H9 (cell line): ENCODE measurements at regions not wholly inside any gene's neighbourhood (a gene's known extent, or its start where the extent isn't known, plus 50 kb on each side); places are given as distances from the start of the nearest gene placed in this dataset.

Experiments used
- DNase-seq: peaks from one replicate; pipeline ENCODE4 v3.0.0-alpha.2; 2017
- H2AFZ ChIP-seq: one replicate; pipeline ENCODE4 v1.6.1; 2013; ENCODE audit warnings: mild to moderate bottlenecking, low read length, control low read depth, moderate library complexity
- H2AK5ac ChIP-seq: 2 replicates; pipeline ENCODE4 v1.6.1; 2013; ENCODE audit warnings: low read length, control low read depth, mixed read lengths; ENCODE audit not compliant: insufficient read length
- H2BK120ac ChIP-seq: one replicate; pipeline ENCODE4 v1.6.1; 2013; ENCODE audit warnings: low read depth, mild to moderate bottlenecking, low read length, control low read depth, inconsistent platforms; ENCODE audit not compliant: poor library complexity, severe bottlenecking
- H2BK12ac ChIP-seq: 2 replicates; pipeline ENCODE4 v1.6.1; 2013; ENCODE audit warnings: low read length, control low read depth, mixed read lengths, low read depth; ENCODE audit not compliant: insufficient read length
- H2BK15ac ChIP-seq: 2 replicates; pipeline ENCODE4 v1.6.1; 2013; ENCODE audit warnings: low read depth, low read length, control low read depth
- H2BK20ac ChIP-seq: one replicate; pipeline ENCODE4 v1.6.1; 2013; ENCODE audit warnings: low read depth, mild to moderate bottlenecking, low read length, control low read depth, inconsistent platforms; ENCODE audit not compliant: poor library complexity, severe bottlenecking
- H2BK5ac ChIP-seq: 2 replicates; pipeline ENCODE4 v1.6.1; 2013; ENCODE audit warnings: low read length, control low read depth, mixed read lengths; ENCODE audit not compliant: insufficient read length
- H3K14ac ChIP-seq: 2 replicates; pipeline ENCODE4 v1.6.1; 2013; ENCODE audit warnings: low read length, control low read depth; ENCODE audit not compliant: insufficient read depth
- H3K18ac ChIP-seq: 2 replicates; pipeline ENCODE4 v1.6.1; 2013; ENCODE audit warnings: low read depth, mild to moderate bottlenecking, mixed read lengths, low read length, control low read depth; ENCODE audit not compliant: insufficient read length
- H3K23ac ChIP-seq: 2 replicates; pipeline ENCODE4 v1.6.1; 2013; ENCODE audit warnings: low read length, control low read depth, mixed read lengths, low read depth; ENCODE audit not compliant: insufficient read length
- H3K23me2 ChIP-seq: 2 replicates; pipeline ENCODE4 v1.6.1; 2013; ENCODE audit warnings: low read depth, mild to moderate bottlenecking, mixed read lengths, low read length, control low read depth; ENCODE audit not compliant: insufficient read length, poor library complexity, severe bottlenecking
- H3K27ac ChIP-seq: 2 replicates; pipeline ENCODE4 v1.5.1; 2013; ENCODE audit warnings: low read length, control low read depth, mixed read lengths, low read depth; ENCODE audit not compliant: insufficient read length
- H3K27me3 ChIP-seq: 2 replicates; pipeline ENCODE4 v1.6.1; 2013; ENCODE audit warnings: low read length, control low read depth, inconsistent platforms; ENCODE audit not compliant: insufficient read depth
- H3K4ac ChIP-seq: 2 replicates; pipeline ENCODE4 v1.6.1; 2013; ENCODE audit warnings: low read depth, mild to moderate bottlenecking, control low read depth, inconsistent platforms, low read length, moderate library complexity
- H3K4me1 ChIP-seq: 2 replicates; pipeline ENCODE4 v1.6.1; 2013; ENCODE audit warnings: low read length, control low read depth, inconsistent platforms; ENCODE audit not compliant: insufficient read depth
- H3K4me2 ChIP-seq: 2 replicates; pipeline ENCODE4 v1.6.1; 2013; ENCODE audit warnings: low read length, control low read depth, mixed read lengths; ENCODE audit not compliant: insufficient read length, insufficient read depth
- H3K56ac ChIP-seq: 2 replicates; pipeline ENCODE4 v1.6.1; 2013; ENCODE audit warnings: low read depth, mild to moderate bottlenecking, mixed read lengths, low read length, control low read depth; ENCODE audit not compliant: insufficient read length
- H3K79me1 ChIP-seq: 2 replicates; pipeline ENCODE4 v1.6.1; 2013; ENCODE audit warnings: low read depth, mild to moderate bottlenecking, moderate library complexity, low read length, control low read depth, inconsistent platforms; ENCODE audit not compliant: insufficient read depth, poor library complexity, severe bottlenecking
- H3K79me2 ChIP-seq: 2 replicates; pipeline ENCODE4 v1.6.1; 2013; ENCODE audit warnings: low read length, control low read depth, inconsistent platforms; ENCODE audit not compliant: insufficient read depth
- H3K9ac ChIP-seq: 2 replicates; pipeline ENCODE4 v1.6.1; 2013; ENCODE audit warnings: low read length, control low read depth, mixed read lengths; ENCODE audit not compliant: insufficient read length; ENCODE audit errors: extremely low read depth
- H3K9me3 ChIP-seq: one replicate; pipeline ENCODE4 v1.6.1; 2013; ENCODE audit warnings: low read depth, low read length, inconsistent platforms; ENCODE audit not compliant: control insufficient read depth
- H3T11ph ChIP-seq: one replicate; pipeline ENCODE4 v1.6.1; 2013; ENCODE audit warnings: mild to moderate bottlenecking, low read length, control low read depth, inconsistent platforms
- H4K20me1 ChIP-seq: one replicate; pipeline ENCODE4 v1.6.1; 2013; ENCODE audit not compliant: control insufficient read depth, insufficient read length, insufficient read depth
- H4K5ac ChIP-seq: 2 replicates; pipeline ENCODE4 v1.6.1; 2013; ENCODE audit warnings: low read depth, mild to moderate bottlenecking, mixed read lengths, low read length, control low read depth; ENCODE audit not compliant: insufficient read length
- H4K8ac ChIP-seq: replicated peaks from 2 replicates; pipeline ENCODE4 v1.6.1; 2013; ENCODE audit warnings: low read length, control low read depth, mixed read lengths, low read depth; ENCODE audit not compliant: insufficient read length
- H4K91ac ChIP-seq: 2 replicates; pipeline ENCODE4 v1.6.1; 2013; ENCODE audit warnings: low read depth, mild to moderate bottlenecking, moderate library complexity, mixed read lengths, low read length, control low read depth; ENCODE audit not compliant: insufficient read length
- H3K27ac Mint-ChIP-seq, 3 experiments: 2 replicates in 2 of 3; 3 replicates in 1 of 3; pipeline ENCODE4 v1.8.0; 2020 to 2021; ENCODE audit warnings: mixed read lengths in 3 of 3, mild to moderate bottlenecking in 1 of 3, moderate library complexity in 1 of 3
- H3K27me3 Mint-ChIP-seq: 2 replicates; pipeline ENCODE4 v1.8.0; 2021; ENCODE audit warnings: low read depth, mild to moderate bottlenecking, moderate library complexity, mixed read lengths
- H3K36me3 Mint-ChIP-seq, 3 experiments: 2 replicates in 2 of 3; 3 replicates in 1 of 3; pipeline ENCODE4 v1.8.0; 2020 to 2021; ENCODE audit warnings: low read depth in 3 of 3, mixed read lengths in 3 of 3; ENCODE audit not compliant: insufficient read depth in 1 of 3
- H3K4me1 Mint-ChIP-seq, 2 experiments: 2 replicates each; pipeline ENCODE4 v1.8.0; 2020; ENCODE audit warnings: mixed read lengths in 2 of 2
- H3K4me3 Mint-ChIP-seq, 2 experiments: 2 replicates in 1 of 2; 3 replicates in 1 of 2; pipeline ENCODE4 v1.8.0; 2020 to 2021; ENCODE audit warnings: mild to moderate bottlenecking in 2 of 2, mixed read lengths in 2 of 2, moderate library complexity in 1 of 2
- H3K9me3 Mint-ChIP-seq, 2 experiments: 2 replicates in 1 of 2; 3 replicates in 1 of 2; pipeline ENCODE4 v1.8.0; 2020; ENCODE audit warnings: mild to moderate bottlenecking in 2 of 2, mixed read lengths in 2 of 2, moderate library complexity in 1 of 2
- WGBS: extraction: QIAGEN DNeasy Blood & Tissue Kit; methylation state at CpG from one replicate; pipeline ENCODE4 v1.1.7; 2013; ENCODE audit warnings: missing lambda C conversion rate, low lambda C conversion rate, mixed read lengths; ENCODE audit not compliant: insufficient read length; ENCODE audit errors: extremely low coverage; 5-methylcytosine and 5-hydroxymethylcytosine counted together
- TF ChIP-seq, protein P1 (sequence below): fragments of 200-600 bp; sonication (generic); conservative IDR thresholded peaks from 3 replicates; pipeline ENCODE4 v1.8.0; 2021; ENCODE audit warnings: antibody characterized with exemption, mild to moderate bottlenecking

DNA sequence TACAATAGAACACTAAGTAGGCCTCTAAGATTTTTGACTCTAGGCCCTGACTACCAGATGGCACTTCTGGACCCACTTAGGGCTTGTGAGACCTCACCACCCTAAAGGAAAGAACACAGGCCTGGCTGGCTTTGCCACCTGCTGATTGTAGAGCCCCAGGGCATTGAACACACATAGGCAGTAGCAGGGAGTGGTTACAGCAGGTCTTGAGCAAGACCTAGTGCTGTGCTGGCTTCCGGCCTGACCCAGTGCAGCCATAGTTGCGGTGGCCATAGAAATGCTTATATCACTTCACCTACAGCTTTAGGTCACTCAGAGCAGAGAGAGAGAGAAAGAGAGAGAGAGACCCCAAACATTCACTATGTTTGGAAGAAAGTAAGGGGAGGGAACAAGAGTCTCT lies 223.2 kb downstream of the LRATD1 start:
- no peaks in the 10 kb centered on the region for H3K9me3 ChIP-seq
- no peak overlapping the region for H3K27ac ChIP-seq
- TF ChIP-seq, protein P1, sequence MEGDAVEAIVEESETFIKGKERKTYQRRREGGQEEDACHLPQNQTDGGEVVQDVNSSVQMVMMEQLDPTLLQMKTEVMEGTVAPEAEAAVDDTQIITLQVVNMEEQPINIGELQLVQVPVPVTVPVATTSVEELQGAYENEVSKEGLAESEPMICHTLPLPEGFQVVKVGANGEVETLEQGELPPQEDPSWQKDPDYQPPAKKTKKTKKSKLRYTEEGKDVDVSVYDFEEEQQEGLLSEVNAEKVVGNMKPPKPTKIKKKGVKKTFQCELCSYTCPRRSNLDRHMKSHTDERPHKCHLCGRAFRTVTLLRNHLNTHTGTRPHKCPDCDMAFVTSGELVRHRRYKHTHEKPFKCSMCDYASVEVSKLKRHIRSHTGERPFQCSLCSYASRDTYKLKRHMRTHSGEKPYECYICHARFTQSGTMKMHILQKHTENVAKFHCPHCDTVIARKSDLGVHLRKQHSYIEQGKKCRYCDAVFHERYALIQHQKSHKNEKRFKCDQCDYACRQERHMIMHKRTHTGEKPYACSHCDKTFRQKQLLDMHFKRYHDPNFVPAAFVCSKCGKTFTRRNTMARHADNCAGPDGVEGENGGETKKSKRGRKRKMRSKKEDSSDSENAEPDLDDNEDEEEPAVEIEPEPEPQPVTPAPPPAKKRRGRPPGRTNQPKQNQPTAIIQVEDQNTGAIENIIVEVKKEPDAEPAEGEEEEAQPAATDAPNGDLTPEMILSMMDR = no peak
- H4K20me1 ChIP-seq = no peaks in the 10 kb centered on the region
- Mint-ChIP-seq H3K9me3 (peaks cover 11 to 12% of the 10 kb centered on the region in 2 experiments), H3K4me3 (no peak overlapping the region), H3K36me3 (peaks cover 0 to 9% (median 0%) of the 10 kb centered on the region in 3 experiments; a peak in 3 of 7 replicates), H3K4me1 (peaks cover 0 to 4% of the 10 kb centered on the region in 2 experiments; a peak in 1 of 4 replicates), H3K27ac (no peak overlapping the region), H3K27me3 (no peaks in the 10 kb centered on the region)
- no peak overlapping the region for H3K4ac ChIP-seq
- H3K27me3 ChIP-seq = no peaks in the 10 kb centered on the region
- H4K8ac ChIP-seq = no peak overlapping the region
- no peak overlapping the region for H3K56ac ChIP-seq
- H3K9ac ChIP-seq = no peak overlapping the region
- no peak overlapping the region for H3K14ac ChIP-seq
- DNase-seq = no peak
- H2AK5ac ChIP-seq = no peak overlapping the region
- no peak overlapping the region for H3K18ac ChIP-seq
- H2BK5ac ChIP-seq = no peak overlapping the region
- no CpG with 5 or more reads among the region's 2 CpGs for WGBS
- H2BK15ac ChIP-seq = no peak overlapping the region
- no peaks in the 10 kb centered on the region for H3K23me2 ChIP-seq
- H4K91ac ChIP-seq = no peak overlapping the region
- no peak overlapping the region for H3K23ac ChIP-seq
- no peak overlapping the region for H2AFZ ChIP-seq
- H2BK12ac ChIP-seq = no peak overlapping the region
- no peak overlapping the region for H4K5ac ChIP-seq
- H3K4me2 ChIP-seq = no peak overlapping the region
- no peak overlapping the region for H2BK120ac ChIP-seq
- H3T11ph ChIP-seq = no peak overlapping the region
- H3K4me1 ChIP-seq = no peaks in the 10 kb centered on the region
- no peaks in the 10 kb centered on the region for H3K79me2 ChIP-seq
- H2BK20ac ChIP-seq = no peak overlapping the region
- no peaks in the 10 kb centered on the region for H3K79me1 ChIP-seq
